GM23248 (cell line): ENCODE measurements at regions not wholly inside any gene's neighbourhood (a gene's known extent, or its start where the extent isn't known, plus 50 kb on each side); places are given as distances from the start of the nearest gene placed in this dataset.

ENCODE experiments used
- DNase-seq: peaks from one replicate; pipeline ENCODE4 v3.0.0-alpha.2; 2015
- H2AFZ ChIP-seq: fragments of 200-600 bp; sonication (generic); 2 replicates; pipeline ENCODE4 v1.6.1; 2016; ENCODE audit warnings: antibody characterized with exemption
- H3F3A ChIP-seq: fragments of 200-600 bp; sonication (generic); 2 replicates; pipeline ENCODE4 v1.6.1; 2016; ENCODE audit warnings: mild to moderate bottlenecking, antibody characterized with exemption, mixed run types; ENCODE audit not compliant: insufficient read depth
- H3K27ac ChIP-seq: fragments of 200-600 bp; sonication (generic); 2 replicates; pipeline ENCODE4 v1.5.1; 2016; ENCODE audit warnings: mild to moderate bottlenecking
- H3K27me3 ChIP-seq: fragments of 200-600 bp; sonication (generic); replicated peaks from 2 replicates; pipeline ENCODE4 v1.6.1; 2016; ENCODE audit warnings: mild to moderate bottlenecking; ENCODE audit not compliant: insufficient read depth
- H3K36me3 ChIP-seq: fragments of 200-600 bp; sonication (generic); 2 replicates; pipeline ENCODE4 v1.6.1; 2016; ENCODE audit warnings: low read depth, mild to moderate bottlenecking
- H3K4me1 ChIP-seq: fragments of 200-600 bp; sonication (generic); 2 replicates; pipeline ENCODE4 v1.6.1; 2016; ENCODE audit warnings: mild to moderate bottlenecking; ENCODE audit not compliant: insufficient read depth
- H3K4me2 ChIP-seq: fragments of 200-600 bp; sonication (generic); one replicate; pipeline ENCODE4 v1.6.1; 2016; ENCODE audit warnings: mild to moderate bottlenecking; ENCODE audit not compliant: unreplicated experiment
- H3K4me3 ChIP-seq: fragments of 200-600 bp; sonication (generic); 2 replicates; pipeline ENCODE4 v1.5.1; 2016; ENCODE audit warnings: mild to moderate bottlenecking
- H3K79me2 ChIP-seq: fragments of 200-600 bp; sonication (generic); 2 replicates; pipeline ENCODE4 v1.6.1; 2016; ENCODE audit warnings: mild to moderate bottlenecking; ENCODE audit not compliant: insufficient read depth
- H3K9ac ChIP-seq: fragments of 200-600 bp; sonication (generic); 2 replicates; pipeline ENCODE4 v1.6.1; 2016; ENCODE audit warnings: mild to moderate bottlenecking
- H3K9me2 ChIP-seq: fragments of 200-600 bp; sonication (generic); 2 replicates; pipeline ENCODE4 v1.6.1; 2016; ENCODE audit warnings: mixed run types, mild to moderate bottlenecking, moderate library complexity; ENCODE audit not compliant: insufficient read depth
- H3K9me3 ChIP-seq: fragments of 200-600 bp; sonication (generic); one replicate; pipeline ENCODE4 v1.6.1; 2017; ENCODE audit warnings: low read depth
- H4K20me1 ChIP-seq: fragments of 200-600 bp; sonication (generic); 2 replicates; pipeline ENCODE4 v1.6.0; 2016; ENCODE audit not compliant: insufficient read depth
- EZH2 ChIP-seq: fragments of 200-600 bp; sonication (generic); IDR thresholded peaks from 2 replicates; pipeline ENCODE4 v1.6.1; 2018; ENCODE audit warnings: antibody characterized with exemption, mild to moderate bottlenecking; ENCODE audit not compliant: insufficient read depth, poor library complexity, severe bottlenecking
- EZH2phosphoT487 ChIP-seq: fragments of 200-600 bp; sonication (generic); IDR thresholded peaks from 2 replicates; pipeline ENCODE4 v1.6.1; 2018; ENCODE audit warnings: antibody characterized with exemption, moderate library complexity, mild to moderate bottlenecking, low read depth; ENCODE audit not compliant: insufficient read depth
- WGBS, 2 experiments: methylation state at CpG; one replicate each; pipeline ENCODE4 v1.1.6; 2015 to 2017; ENCODE audit warnings: low lambda C conversion rate in 2 of 2, low coverage in 1 of 2; ENCODE audit errors: missing lambda C conversion rate in 2 of 2; 5-methylcytosine and 5-hydroxymethylcytosine counted together
- in situ Hi-C: fragments of 300-500 bp; cut with MboI; formaldehyde crosslinking; loops from 2 replicates; pipeline ENCODE4 v1.15.0; 2020

DNA sequence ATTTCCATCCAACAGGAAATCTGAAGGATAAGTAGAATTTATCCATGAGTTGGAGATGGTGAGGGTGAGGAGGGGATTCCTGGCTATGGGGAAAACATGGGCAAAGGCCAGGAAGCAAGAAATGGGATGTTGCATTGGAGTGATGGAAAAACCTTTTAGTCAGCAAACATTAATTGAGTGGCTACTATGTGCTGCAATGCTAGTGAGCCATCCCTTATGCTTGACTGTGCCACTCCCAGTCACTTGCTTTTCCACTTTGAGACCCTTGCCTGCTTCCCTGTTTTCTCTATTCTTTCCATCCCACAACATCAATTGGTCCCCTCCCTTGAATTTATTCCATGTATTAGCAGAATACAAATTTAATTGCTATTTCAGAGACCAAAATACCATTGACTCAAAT is 252.7 kb upstream of the HABP2 start:
- Histone ChIP-seq H3K27ac (no peak overlapping the region), H3K4me1 (peaks cover 13% of the 10 kb centered on the region), H3K9me3 (no peaks in the 10 kb centered on the region), H3K9ac (no peak overlapping the region), H3K27me3 (no peaks in the 10 kb centered on the region), H3K4me2 (no peak overlapping the region), H4K20me1 (no peaks in the 10 kb centered on the region), H3K36me3 (no peaks in the 10 kb centered on the region), H3F3A (0 out of 2 replicates have a peak, but pooled peaks cover 7% of the 10 kb centered on the region), H3K4me3 (no peak overlapping the region), H3K9me2 (no peaks in the 10 kb centered on the region), H3K79me2 (no peaks in the 10 kb centered on the region), H2AFZ (no peak overlapping the region)
- in situ Hi-C loops, result no loop called here
- no peak for TF ChIP-seq EZH2phosphoT487
- no peak for DNase-seq

DNA sequence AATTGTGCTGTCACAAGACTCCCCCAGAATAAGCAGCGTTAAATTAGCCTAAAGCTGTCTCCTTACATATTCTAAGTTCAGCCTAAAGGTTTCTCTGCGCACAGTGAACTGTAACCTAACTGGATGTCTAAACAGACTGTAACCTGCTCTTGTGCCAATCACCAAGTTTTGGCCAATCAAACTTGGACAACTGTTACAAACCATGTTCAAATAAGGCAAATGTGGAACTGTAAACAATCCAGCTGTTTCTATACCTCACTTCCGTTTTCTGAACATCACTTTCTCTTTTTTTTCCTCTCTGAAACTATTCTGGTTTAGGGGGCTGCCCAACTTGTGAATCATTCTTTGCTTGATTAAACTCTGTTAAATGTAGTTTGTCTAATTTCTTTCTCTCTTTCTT is 252.2 kb upstream of the HABP2 start:
- Histone ChIP-seq H3K4me3 (no peak overlapping the region), H3K27ac (no peak overlapping the region), H3K36me3 (no peaks in the 10 kb centered on the region), H3K9me2 (no peaks in the 10 kb centered on the region), H3K79me2 (no peaks in the 10 kb centered on the region), H3F3A (0 out of 2 replicates have a peak, but pooled peaks cover 7% of the 10 kb centered on the region), H3K9me3 (no peaks in the 10 kb centered on the region), H3K27me3 (no peaks in the 10 kb centered on the region), H4K20me1 (no peaks in the 10 kb centered on the region), H2AFZ (no peak overlapping the region), H3K4me2 (no peak overlapping the region), H3K9ac (no peak overlapping the region), H3K4me1 (peaks cover 13% of the 10 kb centered on the region)
- DNase-seq, result no peak
- WGBS, 2 experiments, result 94 to 97% methylated on average over 3 of the region's 3 CpGs
- in situ Hi-C loops, result no loop called here
- TF ChIP-seq EZH2phosphoT487 (no peak), EZH2 (no peak)

DNA sequence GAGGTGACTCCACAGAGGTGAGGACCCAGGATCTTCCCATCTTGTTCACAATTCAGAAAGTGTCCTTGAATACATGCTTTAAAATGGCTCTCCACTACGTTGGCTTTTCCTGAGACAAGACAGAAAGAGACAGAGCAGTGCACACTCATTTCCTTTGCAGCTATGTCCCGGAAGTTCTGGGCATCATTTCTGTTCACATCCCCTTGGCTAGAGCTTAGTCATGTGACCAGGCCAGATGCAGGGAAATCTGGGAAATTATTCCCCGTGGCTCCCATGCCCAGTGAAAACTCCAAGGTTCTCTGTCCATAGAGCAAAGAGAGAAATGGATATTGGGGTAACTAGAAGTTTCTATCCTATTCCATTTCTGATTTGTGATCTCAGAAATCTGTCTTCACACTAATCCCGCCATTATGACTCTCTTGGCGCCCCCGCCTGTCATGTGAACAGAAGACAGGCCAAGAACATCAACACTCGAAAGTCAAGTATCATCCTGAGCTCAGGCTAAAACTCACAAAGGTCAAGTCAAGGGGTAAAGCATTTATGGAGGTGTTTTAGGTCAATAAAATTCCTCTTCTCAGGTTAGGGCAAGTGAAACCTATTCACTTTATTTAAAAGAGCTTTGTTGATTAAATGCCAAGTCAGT is 251.4 kb upstream of the HABP2 start:
- DNase-seq, result no peak
- Histone ChIP-seq H3K27me3 (no peaks in the 10 kb centered on the region), H3K9me3 (no peaks in the 10 kb centered on the region), H3F3A (0 out of 2 replicates have a peak, but pooled peaks cover 7% of the 10 kb centered on the region), H3K9me2 (no peaks in the 10 kb centered on the region), H3K4me2 (no peak overlapping the region), H3K9ac (no peak overlapping the region), H2AFZ (no peak overlapping the region), H4K20me1 (no peaks in the 10 kb centered on the region), H3K79me2 (no peaks in the 10 kb centered on the region), H3K36me3 (no peaks in the 10 kb centered on the region), H3K4me3 (no peak overlapping the region), H3K27ac (no peak overlapping the region), H3K4me1 (peaks cover 13% of the 10 kb centered on the region)
- in situ Hi-C loops, result no loop called here
- WGBS, 2 experiments, result 81 to 88% methylated on average over 7 of the region's 7 CpGs
- no peak for TF ChIP-seq EZH2
- no peak for TF ChIP-seq EZH2phosphoT487

DNA sequence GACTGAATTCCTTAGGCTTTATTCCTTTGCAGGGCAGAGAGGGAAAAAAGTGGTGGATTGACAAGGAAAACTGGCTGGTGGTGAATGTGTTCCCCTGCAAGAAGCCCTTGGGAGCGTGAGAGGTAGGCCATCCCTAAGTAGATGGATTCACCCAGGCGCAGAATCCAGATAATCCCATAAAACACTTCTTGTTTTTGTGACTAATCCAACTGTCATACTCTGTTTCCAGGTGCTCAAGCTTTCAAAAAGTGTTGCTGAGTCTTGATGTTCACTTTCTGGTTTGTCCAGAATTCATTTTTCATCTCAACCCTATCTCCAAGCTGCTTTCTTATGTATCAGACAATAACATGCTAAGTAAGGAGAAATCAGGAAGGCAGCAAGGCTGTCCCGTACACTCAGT is 250.8 kb upstream of the HABP2 start:
- TF ChIP-seq EZH2, result no peak
- no peak for TF ChIP-seq EZH2phosphoT487
- H4K20me1 ChIP-seq, result no peaks in the 10 kb centered on the region
- no peak overlapping the region for H3K9ac ChIP-seq
- no peaks in the 10 kb centered on the region for H3K9me2 ChIP-seq
- no peaks in the 10 kb centered on the region for H3K36me3 ChIP-seq
- 0 out of 2 replicates have a peak, but pooled peaks cover 7% of the 10 kb centered on the region for H3F3A ChIP-seq
- DNase-seq, result no peak
- peaks cover 10% of the 10 kb centered on the region for H3K4me1 ChIP-seq
- in situ Hi-C loops, result no loop called here
- no peak overlapping the region for H3K27ac ChIP-seq
- no peaks in the 10 kb centered on the region for H3K9me3 ChIP-seq
- no peak overlapping the region for H3K4me2 ChIP-seq
- WGBS, 2 experiments, result 85 to 87% methylated on average over 3 of the region's 3 CpGs
- H2AFZ ChIP-seq, result no peak overlapping the region
- H3K79me2 ChIP-seq, result no peaks in the 10 kb centered on the region
- no peaks in the 10 kb centered on the region for H3K27me3 ChIP-seq
- H3K4me3 ChIP-seq, result no peak overlapping the region

DNA sequence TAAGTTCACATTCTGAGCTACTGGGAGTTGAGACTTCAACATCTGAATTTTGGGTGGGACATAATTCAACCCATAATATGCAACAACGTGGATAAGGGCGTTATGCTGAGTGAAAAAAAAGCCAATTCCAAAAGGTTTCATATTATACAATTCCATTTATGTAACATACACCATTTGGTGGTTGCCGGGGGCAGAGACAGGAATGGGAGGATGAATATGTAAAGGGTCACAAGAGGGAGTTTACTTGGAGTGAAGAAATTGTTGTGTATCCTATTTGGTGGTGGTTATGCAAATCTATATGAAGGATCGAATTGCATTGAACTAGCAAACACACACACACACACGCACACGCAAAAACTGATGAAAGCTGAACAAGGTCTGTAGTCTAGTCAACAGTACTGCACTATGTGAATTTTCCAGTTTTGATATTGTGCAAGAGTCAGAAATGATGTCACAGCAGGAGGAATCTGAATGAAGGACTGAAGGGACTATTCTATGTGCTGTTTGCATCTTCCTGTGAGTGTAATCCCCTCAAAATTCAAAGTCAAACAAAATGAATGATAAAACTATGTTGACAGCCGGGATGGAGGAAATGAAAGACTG is 249.2 kb upstream of the HABP2 start:
- no peaks in the 10 kb centered on the region for H3K27me3 ChIP-seq
- H3K27ac ChIP-seq, result no peak overlapping the region
- no peak overlapping the region for H3K9ac ChIP-seq
- H3K36me3 ChIP-seq, result no peaks in the 10 kb centered on the region
- no peaks in the 10 kb centered on the region for H3F3A ChIP-seq
- in situ Hi-C loops, result no loop called here
- H3K9me3 ChIP-seq, result no peaks in the 10 kb centered on the region
- 71 to 76% methylated on average over 7 of the region's 7 CpGs for WGBS, 2 experiments
- no peak overlapping the region for H3K4me2 ChIP-seq
- H3K79me2 ChIP-seq, result no peaks in the 10 kb centered on the region
- no peaks in the 10 kb centered on the region for H4K20me1 ChIP-seq
- no peak overlapping the region for H3K4me3 ChIP-seq
- H3K4me1 ChIP-seq, result no peaks in the 10 kb centered on the region
- H3K9me2 ChIP-seq, result no peaks in the 10 kb centered on the region
- H2AFZ ChIP-seq, result no peak overlapping the region
- TF ChIP-seq EZH2 (no peak), EZH2phosphoT487 (no peak)
- DNase-seq, result peak; percentile 59
